ENCODE measurements at regions not wholly inside any gene's neighbourhood (a gene's known extent, or its start where the extent isn't known, plus 50 kb on each side); places are given as distances from the start of the nearest gene placed in this dataset.

GRCh38 chr5:104789366-104789765, 1226.8 kb upstream of the NUDT12 start:
- Histone ChIP-seq H3K27me3 (ENCODE audit: insufficient read depth, low read length) (no peaks in the 10 kb centered on the region), H2AFZ (ENCODE audit: low read depth, low read length) (no peak overlapping the region), H3K4me1 (ENCODE audit: insufficient read depth, low read length) (no peaks in the 10 kb centered on the region), H3K36me3 (ENCODE audit: insufficient read depth, low read length) (no peaks in the 10 kb centered on the region), H3K9me3 (ENCODE audit: insufficient read depth, low read depth, low read length) (no peaks in the 10 kb centered on the region), H3K4me2 (ENCODE audit: low read length) (no peak overlapping the region), H4K20me1 (ENCODE audit: insufficient read depth, low read length) (no peaks in the 10 kb centered on the region), H3K4me3 (ENCODE audit: insufficient read depth, low read depth, low read length) (no peak overlapping the region), H3K9ac (ENCODE audit: low read length) (no peak overlapping the region), H3K79me2 (ENCODE audit: insufficient read depth, low read length) (no peaks in the 10 kb centered on the region), H3K27ac (ENCODE audit: low read depth, low read length) (no peak overlapping the region)
- TF ChIP-seq EZH2 (IDR thresholded peaks at IDR 0.05; ENCODE audit: insufficient read depth, low read length) (no peak), CTCF (IDR thresholded peaks at IDR 0.05; ENCODE audit: insufficient read depth, low read depth, low read length) (no peak)
- no peak overlapping the region for H3K27ac Mint-ChIP-seq (ENCODE audit: unreplicated experiment)
- H3K27me3 Mint-ChIP-seq (ENCODE audit: low read depth, unreplicated experiment): no peaks in the 10 kb centered on the region
- H3K9me3 Mint-ChIP-seq (ENCODE audit: unreplicated experiment): peaks cover 7% of the 10 kb centered on the region
- no peak for DNase-seq (ENCODE audit: low read depth)
- no peaks in the 10 kb centered on the region for H3K36me3 Mint-ChIP-seq (ENCODE audit: low read depth, unreplicated experiment)
- no peak overlapping the region for H3K4me3 Mint-ChIP-seq (ENCODE audit: unreplicated experiment)
- peaks cover 9% of the 10 kb centered on the region for H3K4me1 Mint-ChIP-seq (ENCODE audit: low read depth, unreplicated experiment)
- FAIRE-seq: no peak

GRCh38 chr5:104785097-104785496, 1222.5 kb upstream of the NUDT12 start:
- H3K4me2 ChIP-seq (ENCODE audit: low read length): no peak overlapping the region
- peaks cover 7% of the 10 kb centered on the region for H3K9me3 Mint-ChIP-seq (ENCODE audit: unreplicated experiment)
- TF ChIP-seq EZH2 (IDR thresholded peaks at IDR 0.05; ENCODE audit: insufficient read depth, low read length) (no peak), CTCF (IDR thresholded peaks at IDR 0.05; ENCODE audit: insufficient read depth, low read depth, low read length) (no peak)
- no peaks in the 10 kb centered on the region for H3K36me3 Mint-ChIP-seq (ENCODE audit: low read depth, unreplicated experiment)
- H3K4me3 Mint-ChIP-seq (ENCODE audit: unreplicated experiment): no peak overlapping the region
- no peak for DNase-seq (ENCODE audit: low read depth)
- no peaks in the 10 kb centered on the region for H3K36me3 ChIP-seq (ENCODE audit: insufficient read depth, low read length)
- no peaks in the 10 kb centered on the region for H3K27me3 Mint-ChIP-seq (ENCODE audit: low read depth, unreplicated experiment)
- H3K4me1 ChIP-seq (ENCODE audit: insufficient read depth, low read length): no peaks in the 10 kb centered on the region
- H2AFZ ChIP-seq (ENCODE audit: low read depth, low read length): no peak overlapping the region
- no peak overlapping the region for H3K27ac ChIP-seq (ENCODE audit: low read depth, low read length)
- H3K9ac ChIP-seq (ENCODE audit: low read length): no peak overlapping the region
- H3K27ac Mint-ChIP-seq (ENCODE audit: unreplicated experiment): no peak overlapping the region
- no peaks in the 10 kb centered on the region for H4K20me1 ChIP-seq (ENCODE audit: insufficient read depth, low read length)
- no peaks in the 10 kb centered on the region for H3K4me1 Mint-ChIP-seq (ENCODE audit: low read depth, unreplicated experiment)
- H3K9me3 ChIP-seq (ENCODE audit: insufficient read depth, low read depth, low read length): no peaks in the 10 kb centered on the region
- no peaks in the 10 kb centered on the region for H3K79me2 ChIP-seq (ENCODE audit: insufficient read depth, low read length)
- H3K4me3 ChIP-seq (ENCODE audit: insufficient read depth, low read depth, low read length): no peak overlapping the region
- no peak for FAIRE-seq
- no peaks in the 10 kb centered on the region for H3K27me3 ChIP-seq (ENCODE audit: insufficient read depth, low read length)

- H3K9me3 ChIP-seq (ENCODE audit: insufficient read depth, low read depth, low read length): no peaks in the 10 kb centered on the region
- H3K27ac Mint-ChIP-seq (ENCODE audit: unreplicated experiment): no peak overlapping the region
- H3K4me2 ChIP-seq (ENCODE audit: low read length): no peak overlapping the region
- H3K36me3 Mint-ChIP-seq (ENCODE audit: low read depth, unreplicated experiment): no peaks in the 10 kb centered on the region
- no peak overlapping the region for H3K4me3 ChIP-seq (ENCODE audit: insufficient read depth, low read depth, low read length)
- TF ChIP-seq CTCF (IDR thresholded peaks at IDR 0.05; ENCODE audit: insufficient read depth, low read depth, low read length) (no peak), EZH2 (IDR thresholded peaks at IDR 0.05; ENCODE audit: insufficient read depth, low read length) (no peak)
- H3K4me3 Mint-ChIP-seq (ENCODE audit: unreplicated experiment): no peak overlapping the region
- H4K20me1 ChIP-seq (ENCODE audit: insufficient read depth, low read length): no peaks in the 10 kb centered on the region
- no peak overlapping the region for H3K9ac ChIP-seq (ENCODE audit: low read length)
- peaks cover 5% of the 10 kb centered on the region for H3K9me3 Mint-ChIP-seq (ENCODE audit: unreplicated experiment)
- H3K79me2 ChIP-seq (ENCODE audit: insufficient read depth, low read length): no peaks in the 10 kb centered on the region
- FAIRE-seq (no peak), DNase-seq (ENCODE audit: low read depth) (no peak)
- H3K27me3 Mint-ChIP-seq (ENCODE audit: low read depth, unreplicated experiment): no peaks in the 10 kb centered on the region
- no peaks in the 10 kb centered on the region for H3K36me3 ChIP-seq (ENCODE audit: insufficient read depth, low read length)
- H3K27me3 ChIP-seq (ENCODE audit: insufficient read depth, low read length): no peaks in the 10 kb centered on the region
- no peaks in the 10 kb centered on the region for H3K4me1 Mint-ChIP-seq (ENCODE audit: low read depth, unreplicated experiment)
- H2AFZ ChIP-seq (ENCODE audit: low read depth, low read length): no peak overlapping the region
- H3K4me1 ChIP-seq (ENCODE audit: insufficient read depth, low read length): no peaks in the 10 kb centered on the region
- H3K27ac ChIP-seq (ENCODE audit: low read depth, low read length): no peak overlapping the region
Measured at GRCh38 chr5:104774372-104774771, 1211.8 kb upstream of the NUDT12 start.

Measured in astrocyte (in vitro differentiated cells and primary cell).